Suprapubic skin (tissue), 3 donors: ENCODE measurements at regions not wholly inside any gene's neighbourhood (a gene's known extent, or its start where the extent isn't known, plus 50 kb on each side); places are given as distances from the start of the nearest gene placed in this dataset.

Experiments
- CTCF ChIP-seq, 2 donors: fragments of 200-600 bp in 1 of 2; fragments of 450-650 bp in 1 of 2; sonication (generic) in 1 of 2; IDR thresholded peaks; one replicate each; pipeline ENCODE4 v1.5.1; 2016 to 2019; ENCODE audit warnings: antibody characterized with exemption in 2 of 2, mild to moderate bottlenecking in 1 of 2, moderate library complexity in 1 of 2
- EP300 ChIP-seq: sonication (generic); formaldehyde crosslinking; IDR thresholded peaks from one replicate; pipeline ENCODE4 v1.6.1; 2017; ENCODE audit warnings: antibody characterized with exemption
- POLR2A ChIP-seq, 2 donors: fragments of 450-650 bp; IDR thresholded peaks; one replicate each; pipeline ENCODE4 v1.6.1; 2017; ENCODE audit warnings: antibody characterized with exemption in 2 of 2, mild to moderate bottlenecking in 2 of 2, moderate library complexity in 2 of 2

- TF ChIP-seq CTCF (IDR thresholded peaks at IDR 0.05) = no peak
- no peak for TF ChIP-seq EP300
- TF ChIP-seq POLR2A (IDR thresholded peaks at IDR 0.05) = no peak
Measured at GRCh38 chrX:16307950-16308349, 140.7 kb downstream of the MAGEB17 start.
